ENCODE measurements at regions not wholly inside any gene's neighbourhood (a gene's known extent, or its start where the extent isn't known, plus 50 kb on each side); places are given as distances from the start of the nearest gene placed in this dataset.

DNA sequence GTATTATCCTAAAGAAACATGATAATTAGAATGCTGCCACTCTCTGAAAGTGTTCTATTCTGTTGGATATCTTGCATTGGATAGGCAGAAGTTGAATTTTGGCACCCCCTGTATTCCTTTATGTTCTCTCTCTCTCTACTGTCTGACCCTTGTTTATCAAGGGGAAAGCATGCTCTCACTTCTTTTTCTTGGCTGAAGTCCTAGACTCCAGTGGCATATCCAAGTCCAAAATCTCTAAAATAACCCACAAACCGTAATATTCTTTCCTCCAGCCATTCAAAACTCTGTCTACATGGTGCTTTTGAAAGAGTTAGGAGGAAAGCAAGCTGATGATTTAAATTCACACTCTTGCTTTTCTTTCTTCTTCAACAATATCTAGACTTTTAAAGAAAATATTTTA, 669.7 kb downstream of the TDRD15 start:
- TF ChIP-seq CTCF (conservative IDR thresholded peaks at IDR 0.05) (no peak), ZFX (IDR thresholded peaks at IDR 0.05) (no peak)

All from C4-2B (cell line).